ENCODE measurements at regions not wholly inside any gene's neighbourhood (a gene's known extent, or its start where the extent isn't known, plus 50 kb on each side); places are given as distances from the start of the nearest gene placed in this dataset.

DNA sequence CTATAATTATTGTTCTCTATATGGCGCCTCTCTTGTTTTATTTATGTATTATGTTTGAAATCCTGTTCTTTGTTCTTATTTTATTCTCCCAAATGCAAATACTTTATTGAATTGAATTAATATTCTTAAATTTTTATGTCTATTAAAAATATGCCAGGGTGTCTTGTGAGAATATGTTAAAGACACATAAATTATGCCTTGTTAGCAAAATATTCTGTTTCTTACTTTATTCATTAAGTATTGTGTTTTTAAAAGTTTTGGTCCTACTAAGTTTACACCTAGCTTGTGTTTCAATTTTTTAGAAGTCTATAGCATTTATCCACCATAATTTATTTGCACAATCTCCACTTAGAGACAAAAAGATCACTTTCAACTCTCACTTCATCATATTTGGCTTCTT lies 741.5 kb upstream of the SLC39A10 start:
- CTCF ChIA-PET = no interaction called here
- H3K4me2 ChIP-seq (ENCODE audit: low read length) = no peak overlapping the region
- H3K9ac ChIP-seq (ENCODE audit: low read length) = no peak overlapping the region
- intact Hi-C loops (cut with micrococcal nuclease) = no loop called here
- no peak overlapping the region for H2AFZ ChIP-seq (ENCODE audit: low read depth, low read length, poor library complexity, severe bottlenecking)
- no peaks in the 10 kb centered on the region for H4K20me1 ChIP-seq (ENCODE audit: insufficient read depth)
- H3K9me3 ChIP-seq (ENCODE audit: control insufficient read depth in 1 of 2, insufficient read depth in 1 of 2, low read depth in 1 of 2, low read length in 2 of 2) = no peaks in the 10 kb centered on the region
- ATAC-seq (no peak), DNase-seq (ENCODE audit: low read depth, low spot score) (no peak)
- no peaks in the 10 kb centered on the region for H3K9me2 ChIP-seq (ENCODE audit: insufficient read depth)
- POLR2A ChIA-PET = no interaction called here
- H3K4me1 ChIP-seq (ENCODE audit: control insufficient read depth in 1 of 2, insufficient read depth in 2 of 2, low read length in 2 of 2) = no peaks in the 10 kb centered on the region
- H3K36me3 ChIP-seq (ENCODE audit: control insufficient read depth in 1 of 2, insufficient read depth in 2 of 2, low read length in 2 of 2) = no peaks in the 10 kb centered on the region
- BruUV-seq (replicated peaks) = no TSS peak
- no peaks in the 10 kb centered on the region for H3K27me3 ChIP-seq (ENCODE audit: insufficient read depth, low read length)
- no peaks in the 10 kb centered on the region for H3K79me2 ChIP-seq (ENCODE audit: insufficient read depth, low read length)
- no peak overlapping the region for H3K4me3 ChIP-seq (replicated peaks in 1 of 2; ENCODE audit: low read depth in 1 of 2, low read length in 2 of 2)
- H3K27ac ChIP-seq (ENCODE audit: low read depth, low read length) = no peak overlapping the region
- RAD21 ChIA-PET (ENCODE audit: low non-redundant PET in 1 of 2, low total read pairs in 2 of 2, uncharacterized antibody in 2 of 2, unreplicated experiment in 2 of 2) = no interaction called here
- TF ChIP-seq EZH2 (IDR thresholded peaks at IDR 0.05) (no peak), POLR2AphosphoS5 (IDR thresholded peaks at IDR 0.05; ENCODE audit: low read depth, low read length) (no peak), JUND (IDR thresholded peaks at IDR 0.05) (no peak), EGR1 (IDR thresholded peaks at IDR 0.05; ENCODE audit: low read depth) (no peak), MAX (IDR thresholded peaks at IDR 0.05) (no peak), FOSL1 (IDR thresholded peaks at IDR 0.05; ENCODE audit: low read depth) (no peak), SP1 (IDR thresholded peaks at IDR 0.05; ENCODE audit: low read depth) (no peak), YY1 (IDR thresholded peaks at IDR 0.05; ENCODE audit: extremely low read depth, insufficient replicate concordance, low read depth, low read length) (no peak), CEBPB (IDR thresholded peaks at IDR 0.05; ENCODE audit: low read depth) (no peak)

- intact Hi-C loops (cut with micrococcal nuclease) = no loop called here
- H4K20me1 ChIP-seq (ENCODE audit: insufficient read depth) = no peaks in the 10 kb centered on the region; the same call in 1 of the 2 replicates
- no peak overlapping the region for H3K27ac ChIP-seq (ENCODE audit: low read depth, low read length)
- no peaks in the 10 kb centered on the region for H3K9me2 ChIP-seq (ENCODE audit: insufficient read depth)
- H3K4me1 ChIP-seq (ENCODE audit: control insufficient read depth in 1 of 2, insufficient read depth in 2 of 2, low read length in 2 of 2) = no peaks in the 10 kb centered on the region
- no peaks in the 10 kb centered on the region for H3K79me2 ChIP-seq (ENCODE audit: insufficient read depth, low read length)
- TF ChIP-seq, protein P1, sequence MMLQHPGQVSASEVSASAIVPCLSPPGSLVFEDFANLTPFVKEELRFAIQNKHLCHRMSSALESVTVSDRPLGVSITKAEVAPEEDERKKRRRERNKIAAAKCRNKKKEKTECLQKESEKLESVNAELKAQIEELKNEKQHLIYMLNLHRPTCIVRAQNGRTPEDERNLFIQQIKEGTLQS (IDR thresholded peaks at IDR 0.05) = no peak
- no peak for TF ChIP-seq CEBPB (IDR thresholded peaks at IDR 0.05; ENCODE audit: low read depth)
- ChIA-PET POLR2A (no interaction called here), CTCF (no interaction called here), RAD21 (ENCODE audit: low non-redundant PET in 1 of 2, low total read pairs in 2 of 2, uncharacterized antibody in 2 of 2, unreplicated experiment in 2 of 2) (no interaction called here)
- no peak for DNase-seq (ENCODE audit: low read depth, low spot score)
- BruUV-seq (replicated peaks) = no TSS peak
- no peak overlapping the region for H3K4me3 ChIP-seq (replicated peaks in 1 of 2; ENCODE audit: low read depth in 1 of 2, low read length in 2 of 2)
- H3K9ac ChIP-seq (ENCODE audit: low read length) = no peak overlapping the region
- no peak overlapping the region for H3K4me2 ChIP-seq (ENCODE audit: low read length)
- H3K9me3 ChIP-seq (ENCODE audit: control insufficient read depth in 1 of 2, insufficient read depth in 1 of 2, low read depth in 1 of 2, low read length in 2 of 2) = no peaks in the 10 kb centered on the region
- ATAC-seq = no peak
- no peaks in the 10 kb centered on the region for H3K36me3 ChIP-seq (ENCODE audit: control insufficient read depth in 1 of 2, insufficient read depth in 2 of 2, low read length in 2 of 2)
- no peak overlapping the region for H2AFZ ChIP-seq (ENCODE audit: low read depth, low read length, poor library complexity, severe bottlenecking)
- no peaks in the 10 kb centered on the region for H3K27me3 ChIP-seq (ENCODE audit: insufficient read depth, low read length)
Measured at GRCh38 chr2:194907569-194907968, 749.5 kb upstream of the SLC39A10 start.

Measured in HCT116 (cell line).